UCSD-AML1 (cell line): ENCODE measurements at regions not wholly inside any gene's neighbourhood (a gene's known extent, or its start where the extent isn't known, plus 50 kb on each side); places are given as distances from the start of the nearest gene placed in this dataset.
A peak's percentile ranks its signal among the peaks of the same experiment; 100 is the strongest.
"Not testable (repeated sequence)": the region's sequence is repeated elsewhere in the genome, so short reads cannot be mapped to it uniquely, and the experiment has no call there.

Experiments
- DNase-seq: peaks from one replicate; lab custom pipeline; 2025; ENCODE audit not compliant: unreplicated experiment; lab: John Stamatoyannopoulos, UW

DNA sequence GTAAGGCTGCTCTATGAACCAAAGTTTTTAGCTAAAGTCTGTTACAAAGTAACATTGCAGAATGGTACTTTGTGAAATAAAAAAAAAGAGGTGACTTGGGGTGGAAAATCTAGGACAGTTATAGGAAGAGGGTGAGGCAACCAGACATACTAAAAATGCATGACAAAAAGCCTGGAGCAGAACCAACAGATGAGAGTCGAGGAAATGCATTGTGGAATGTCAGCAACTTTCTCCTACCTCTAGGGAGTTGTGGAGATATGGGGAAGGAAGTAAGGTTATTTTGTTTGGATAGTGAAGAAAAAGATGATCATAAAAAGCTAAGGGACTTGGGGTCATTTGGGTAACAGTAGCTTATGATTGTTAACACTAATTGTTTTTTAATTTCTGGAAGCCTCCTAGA, 295.6 kb downstream of the S1PR1 start:
- no peak for DNase-seq

DNA sequence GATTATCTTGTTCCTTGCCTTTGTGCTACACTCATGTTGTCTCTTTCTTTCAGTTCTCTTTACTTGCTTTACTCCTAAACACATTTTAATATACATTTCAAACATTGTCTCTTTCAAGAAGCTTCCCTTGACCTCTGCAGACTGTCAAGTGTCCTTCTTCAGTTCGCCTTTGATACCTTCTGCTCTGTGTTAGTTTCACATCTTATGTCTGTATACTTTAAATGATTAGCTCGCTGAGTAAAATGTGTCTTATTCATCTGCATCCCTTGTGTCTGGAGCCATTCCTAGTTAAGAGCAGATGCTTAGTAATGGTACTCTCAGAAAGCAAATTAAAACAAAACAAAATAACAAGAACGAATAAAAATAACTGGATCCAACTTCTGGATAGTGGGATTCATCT, 303.3 kb downstream of the S1PR1 start:
- no peak for DNase-seq

DNA sequence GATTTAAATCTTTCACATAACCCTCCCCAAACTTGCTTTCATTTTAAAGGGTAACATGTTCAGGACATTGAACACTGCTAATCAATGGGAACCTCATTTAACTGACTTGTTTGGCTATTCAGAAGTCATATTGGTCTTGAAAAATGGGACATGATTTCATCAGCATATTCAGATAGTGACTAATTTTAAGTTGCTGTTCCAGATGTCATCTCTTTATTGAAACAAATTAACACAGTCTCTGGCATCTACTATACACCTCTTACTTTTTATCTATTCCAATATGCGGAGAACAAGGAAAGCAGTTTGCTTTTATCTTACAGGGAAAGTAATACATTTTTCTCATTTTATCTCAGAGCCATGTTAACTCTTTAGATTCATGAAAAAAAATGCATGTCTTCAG, 310.1 kb downstream of the S1PR1 start:
- DNase-seq = no peak

DNA sequence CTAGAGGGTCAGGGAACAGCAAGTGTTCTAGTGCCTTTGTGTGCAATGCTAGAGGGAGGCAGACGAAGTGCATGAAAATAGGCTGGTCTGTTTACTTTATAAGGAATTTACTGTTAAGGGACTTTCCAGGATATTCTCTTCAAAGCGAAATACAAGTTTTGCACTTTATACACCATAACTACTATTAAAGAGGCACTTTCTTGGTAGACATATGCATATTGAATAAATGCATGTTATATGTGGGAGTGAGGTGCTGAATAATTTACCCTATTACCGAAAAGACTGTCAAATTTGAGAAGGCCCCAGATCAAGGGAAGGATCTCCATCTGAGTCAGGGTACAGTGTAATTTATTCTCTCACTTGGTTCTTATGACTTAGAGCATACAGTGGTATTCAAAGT, 310.5 kb downstream of the S1PR1 start:
- DNase-seq = no peak

DNA sequence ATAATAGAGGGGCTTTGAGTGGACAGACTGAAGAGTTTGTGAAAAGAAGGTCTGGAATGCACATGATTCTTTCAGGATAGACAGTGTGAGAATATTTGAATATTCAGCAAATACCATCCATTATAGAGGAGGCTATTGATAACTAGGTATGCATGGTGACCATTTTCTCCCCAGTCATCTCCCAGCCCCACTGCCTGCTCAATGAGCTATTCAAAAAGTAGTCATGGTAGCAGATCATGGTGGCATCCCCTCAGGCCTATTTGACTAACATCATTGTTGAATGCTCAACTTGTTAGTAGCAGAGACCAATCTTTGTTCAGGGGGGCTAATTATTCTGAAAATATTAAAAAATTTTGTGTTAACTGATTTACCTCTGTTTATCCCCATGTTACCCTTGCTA, 311.6 kb downstream of the S1PR1 start:
- no peak for DNase-seq

DNA sequence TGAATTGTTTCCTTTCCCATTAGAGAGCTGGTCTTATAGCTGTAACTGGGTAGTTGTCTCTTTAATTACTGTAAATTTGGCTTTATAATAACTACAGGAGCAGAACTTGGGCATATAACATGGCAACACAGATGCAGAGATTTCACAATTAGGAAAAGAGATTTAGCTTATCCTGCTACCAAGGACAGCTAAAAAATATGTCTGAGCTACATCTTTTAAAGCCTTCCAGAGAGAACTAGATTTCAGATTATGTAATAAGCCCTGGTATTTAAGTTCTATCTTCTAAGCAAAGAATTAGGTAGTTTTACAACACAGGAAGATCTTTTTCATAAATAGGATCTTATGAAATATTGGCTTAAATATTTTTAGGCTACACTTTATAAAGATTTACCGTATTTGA, 313.8 kb downstream of the S1PR1 start:
- no peak for DNase-seq

DNA sequence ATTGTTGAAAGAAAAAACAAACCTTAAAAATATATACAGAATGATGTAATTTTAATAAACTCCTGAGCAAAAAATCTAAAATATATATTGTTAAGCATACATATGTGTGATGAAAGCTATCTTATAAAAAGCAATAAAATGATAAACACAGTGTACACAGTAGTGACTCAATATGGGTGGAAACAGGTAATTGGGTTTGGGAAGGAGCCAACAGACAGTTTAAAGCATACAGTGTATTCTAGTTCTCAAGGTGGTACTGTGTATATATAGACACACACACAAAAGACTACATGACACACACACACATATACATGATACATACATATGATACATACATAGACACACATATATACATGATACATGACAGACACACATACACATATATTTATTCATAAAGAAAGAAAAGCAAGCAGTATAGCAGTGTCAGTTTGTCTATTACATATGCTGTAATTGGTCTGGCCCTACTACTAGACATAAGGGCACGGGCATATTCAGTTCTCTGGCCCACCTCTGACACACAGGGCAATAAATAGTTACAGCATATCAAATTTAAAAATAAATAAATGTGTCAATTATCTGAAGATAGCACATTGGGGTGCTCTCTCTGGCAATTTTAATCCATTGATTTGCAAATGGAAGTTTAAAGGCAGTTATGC, 330.2 kb downstream of the S1PR1 start:
- no peak for DNase-seq

DNA sequence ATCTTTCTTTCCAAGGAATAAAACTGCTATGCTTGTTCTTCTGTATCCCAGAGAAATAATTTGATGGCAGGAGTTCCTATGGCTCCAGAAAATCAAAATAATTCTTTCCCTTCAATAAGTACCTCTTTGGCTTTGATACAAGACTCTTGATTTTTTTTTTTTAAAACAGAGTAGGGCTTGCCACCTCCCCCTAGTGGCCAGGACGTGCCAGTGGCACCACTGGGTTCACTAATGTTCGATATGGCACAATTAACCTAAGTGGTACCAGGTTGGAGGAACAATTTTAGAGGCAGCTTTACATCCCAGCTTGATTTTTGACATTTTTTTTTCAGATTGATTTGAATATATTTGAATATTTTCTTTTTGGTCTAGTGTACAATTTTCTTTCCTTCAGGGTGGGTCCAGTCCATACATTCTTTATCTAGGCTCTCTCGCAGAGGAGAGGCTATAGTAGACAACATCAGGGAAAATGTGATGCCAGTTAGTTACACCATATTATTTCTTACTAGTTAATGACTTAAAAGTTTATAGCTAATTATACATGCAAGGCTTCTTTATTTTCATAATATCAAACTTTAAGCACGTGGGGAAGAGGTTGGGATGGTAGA, 330.9 kb downstream of the S1PR1 start:
- DNase-seq = peak; percentile 11

DNA sequence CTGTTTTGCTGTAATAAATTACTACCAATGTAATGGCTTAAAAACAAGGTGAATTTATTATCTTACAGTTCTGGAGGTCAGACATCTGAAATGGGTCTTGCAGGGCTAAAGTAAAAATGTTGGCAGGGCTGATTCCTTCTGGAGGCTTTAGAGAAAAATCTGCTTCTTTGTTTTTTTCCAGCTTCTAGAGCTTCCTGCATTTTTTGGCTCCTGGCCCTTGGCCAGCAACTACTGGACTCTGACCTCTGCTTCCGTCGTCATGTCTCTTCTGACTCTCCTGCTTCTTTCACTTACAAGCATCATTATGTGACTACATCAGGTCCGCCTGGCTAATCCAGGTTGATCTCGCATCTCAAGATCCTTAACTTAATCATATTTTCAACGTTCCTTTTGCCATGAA, 350.9 kb downstream of the S1PR1 start:
- no peak for DNase-seq

DNA sequence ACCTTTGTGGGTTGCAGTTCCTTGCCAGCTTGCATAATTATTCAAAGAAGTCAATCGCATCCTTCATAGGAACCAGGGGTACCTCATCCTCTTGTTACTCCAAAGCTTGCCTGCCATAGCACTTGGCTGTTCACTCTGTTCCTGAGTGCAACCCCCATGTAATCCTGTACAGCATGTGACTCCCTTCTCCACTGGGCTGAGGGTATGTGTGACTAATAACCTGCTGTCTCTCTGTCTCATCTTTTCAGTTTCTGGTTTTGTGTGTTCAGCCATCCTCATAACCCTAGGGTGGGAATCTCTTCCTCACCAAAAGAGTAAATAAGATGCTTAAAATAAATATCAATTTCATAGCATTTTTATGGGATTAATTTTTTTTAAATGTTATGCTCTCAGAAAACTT, 351.9 kb downstream of the S1PR1 start:
- no peak for DNase-seq

DNA sequence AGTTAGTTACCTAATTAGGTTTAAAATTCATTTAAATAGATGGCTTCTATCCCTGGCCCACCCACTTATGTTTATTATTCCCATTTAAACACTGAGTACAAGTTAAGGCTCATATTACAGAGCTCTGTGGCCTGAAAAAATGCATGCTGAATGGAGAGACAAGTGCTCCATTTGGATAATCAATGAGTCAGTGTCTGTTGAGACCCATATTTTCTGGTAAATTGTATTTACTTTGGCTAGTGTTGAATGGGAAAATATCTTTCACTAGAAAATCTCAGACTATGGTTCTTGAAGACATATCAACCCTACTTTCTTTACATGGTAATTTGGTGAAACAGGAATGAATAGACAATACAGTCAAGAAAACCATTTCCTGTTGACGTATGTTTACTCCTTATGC, 356.0 kb downstream of the S1PR1 start:
- DNase-seq = no peak

DNA sequence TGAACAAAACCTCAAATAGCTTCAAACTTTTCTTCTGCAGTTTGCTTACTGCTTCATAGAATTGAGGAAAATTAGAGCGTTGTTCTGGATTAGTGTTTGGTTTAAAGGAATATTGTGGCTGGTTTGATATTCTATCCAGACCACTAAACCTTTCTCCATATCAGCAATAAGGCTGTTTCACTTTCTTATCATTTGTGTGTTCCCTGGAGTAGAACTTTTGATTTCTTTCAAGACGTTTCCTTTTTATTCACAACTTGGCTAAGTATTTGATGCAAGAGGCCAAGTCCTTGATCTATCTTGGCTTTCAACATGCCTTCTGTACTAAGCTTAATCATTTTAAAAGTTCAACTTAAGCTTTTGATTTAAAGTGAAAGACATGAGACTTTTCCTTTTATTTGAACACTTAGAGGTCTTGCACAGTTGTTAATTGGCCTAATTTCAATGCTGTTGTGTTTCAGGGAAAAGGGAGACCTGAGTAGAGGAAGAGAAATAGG, 359.1 kb downstream of the S1PR1 start:
- DNase-seq = no peak

DNA sequence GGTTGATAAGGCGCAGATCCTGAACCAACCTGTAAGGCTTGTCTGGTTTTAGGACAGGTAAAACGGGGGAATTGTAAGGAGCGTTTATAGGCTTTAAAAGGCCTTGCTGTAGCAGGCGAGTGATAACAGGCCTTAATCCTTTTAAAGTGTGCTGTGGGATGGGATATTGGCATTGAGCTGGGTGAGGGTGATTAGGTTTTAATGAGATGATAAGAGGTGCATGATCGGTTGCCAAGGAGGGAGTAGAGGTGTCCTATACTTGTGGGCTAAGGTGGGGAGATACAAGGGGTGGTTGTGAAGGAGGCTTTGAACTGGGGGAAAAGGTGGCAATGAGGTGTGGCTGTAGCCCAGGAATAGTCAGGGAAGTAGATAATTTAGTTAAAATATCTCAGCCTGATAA, 363.8 kb downstream of the S1PR1 start:
- DNase-seq = not testable (repeated sequence)

DNA sequence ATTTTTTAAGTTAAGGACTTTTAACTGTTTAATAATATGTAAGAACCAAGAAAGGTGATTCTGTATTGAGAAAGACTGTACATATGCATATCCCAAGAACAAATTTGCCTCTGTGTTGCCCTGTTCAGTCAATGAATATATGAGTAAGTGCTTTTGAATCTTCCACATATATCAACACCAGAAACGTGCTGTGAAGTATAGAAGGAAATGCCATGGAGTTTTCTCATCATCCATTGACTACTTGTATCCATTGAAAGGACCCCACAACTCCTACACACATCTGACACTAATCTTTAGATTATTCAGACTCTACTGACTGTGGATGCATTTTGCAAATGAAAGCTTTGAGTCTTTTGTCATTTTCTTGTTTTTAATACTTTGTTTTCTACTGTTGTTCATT, 366.9 kb downstream of the S1PR1 start:
- no peak for DNase-seq

DNA sequence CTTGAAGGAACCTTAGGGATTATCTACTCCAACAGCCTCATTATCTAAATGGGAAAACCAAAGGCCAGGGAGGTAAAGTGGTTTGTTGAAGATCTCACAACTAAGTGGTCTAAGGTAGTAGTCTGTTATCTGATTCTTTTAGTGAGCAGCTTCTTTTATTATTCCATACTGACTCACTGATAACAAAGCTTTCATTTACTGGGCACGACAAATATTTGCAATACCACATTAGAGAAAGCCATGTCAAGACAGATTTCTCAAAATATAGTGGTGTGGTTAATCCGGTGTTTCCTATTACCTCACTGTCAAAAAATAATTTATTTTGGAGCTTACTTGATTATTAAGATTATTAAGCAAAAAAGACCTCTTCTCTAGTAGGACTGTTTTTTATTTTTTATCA, 369.1 kb downstream of the S1PR1 start:
- no peak for DNase-seq

DNA sequence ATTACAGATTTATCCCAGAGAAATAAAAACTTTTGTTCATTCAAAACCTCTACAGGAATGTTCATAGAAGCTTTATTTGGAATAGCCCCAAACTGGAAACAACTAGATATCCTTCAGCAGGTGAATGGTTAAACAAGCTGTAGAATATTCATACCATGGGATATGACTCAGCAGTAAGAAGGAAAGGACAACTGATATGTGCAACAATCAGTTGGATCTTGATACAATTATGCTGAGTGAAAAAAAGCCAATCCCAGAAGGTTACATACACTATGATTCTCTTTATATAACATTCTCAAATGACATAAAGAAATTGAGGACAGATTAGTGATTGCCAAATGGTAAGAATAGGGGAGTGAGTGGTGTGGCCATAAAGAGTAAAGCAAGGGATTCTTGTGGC, 376.7 kb downstream of the S1PR1 start:
- DNase-seq = no peak

DNA sequence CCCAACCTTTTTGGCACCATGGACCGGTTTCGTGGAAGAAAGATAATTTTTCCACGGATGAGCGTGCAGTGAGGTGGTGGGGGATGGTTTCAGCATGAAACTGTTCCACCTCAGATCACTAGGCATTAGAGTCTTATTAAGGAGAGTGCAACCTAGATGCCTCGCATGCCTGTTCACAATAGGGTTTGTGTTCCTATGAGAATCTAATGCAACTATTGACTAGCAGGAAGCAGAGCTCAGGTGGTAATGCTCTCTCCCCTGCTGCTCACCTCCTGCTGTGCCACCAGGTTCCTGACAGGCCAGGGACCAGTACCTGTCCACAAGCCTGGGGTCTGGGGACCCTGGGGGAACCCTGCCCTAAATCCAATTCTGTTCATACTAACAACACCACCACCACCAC, 377.8 kb downstream of the OLFM3 start:
- no peak for DNase-seq

DNA sequence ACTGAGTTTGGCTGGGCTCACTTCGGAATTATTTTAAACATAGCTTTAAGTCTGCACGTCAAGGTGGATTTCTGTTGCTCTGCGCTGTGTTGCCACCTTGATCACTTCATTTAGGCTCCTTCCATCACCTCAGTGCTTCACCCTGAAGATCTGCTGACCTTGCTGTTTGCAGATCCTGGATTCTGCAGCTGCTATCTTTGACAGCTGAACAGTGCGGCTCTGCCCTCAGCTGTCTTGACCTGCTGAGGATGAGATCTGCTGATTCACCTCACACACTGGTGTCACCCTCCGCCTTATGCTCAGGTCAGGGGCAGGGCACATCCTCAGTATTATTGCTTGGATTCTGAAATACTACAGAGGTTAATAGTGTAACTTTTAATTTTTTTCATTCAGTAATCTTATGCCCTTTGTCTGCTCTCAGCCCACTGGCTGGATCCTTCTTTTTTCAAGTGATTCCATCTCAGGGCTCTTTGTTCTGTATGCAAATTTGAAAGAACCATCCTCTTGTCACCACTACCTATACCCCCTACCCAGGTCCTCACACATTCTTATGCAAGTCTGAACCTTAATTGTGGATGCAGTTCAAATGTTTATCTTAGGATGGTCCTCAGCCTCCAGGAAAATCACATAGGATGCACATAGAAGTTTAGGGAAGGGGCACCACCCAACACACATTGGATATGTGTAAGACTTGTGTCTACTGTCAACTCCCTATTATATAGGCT, 364.0 kb downstream of the OLFM3 start:
- no peak for DNase-seq

DNA sequence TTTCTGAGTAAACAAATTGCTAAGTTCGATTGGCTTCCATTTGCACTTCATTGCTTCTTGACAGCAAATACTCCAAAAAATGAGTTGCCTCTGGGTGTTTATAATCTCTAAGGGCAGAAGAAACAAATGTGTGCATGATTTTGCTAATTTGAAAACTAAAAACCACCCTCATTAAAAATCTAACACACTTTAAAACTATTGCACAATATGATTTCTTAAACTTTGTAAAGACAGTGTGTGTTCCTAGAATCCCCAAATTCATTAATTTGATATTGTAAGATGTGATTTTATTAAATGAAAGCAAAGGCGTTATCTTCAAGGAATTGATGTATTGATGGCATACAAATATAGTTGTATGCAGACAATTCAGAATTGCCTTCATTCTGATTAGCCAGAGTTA, 350.9 kb downstream of the OLFM3 start:
- no peak for DNase-seq

DNA sequence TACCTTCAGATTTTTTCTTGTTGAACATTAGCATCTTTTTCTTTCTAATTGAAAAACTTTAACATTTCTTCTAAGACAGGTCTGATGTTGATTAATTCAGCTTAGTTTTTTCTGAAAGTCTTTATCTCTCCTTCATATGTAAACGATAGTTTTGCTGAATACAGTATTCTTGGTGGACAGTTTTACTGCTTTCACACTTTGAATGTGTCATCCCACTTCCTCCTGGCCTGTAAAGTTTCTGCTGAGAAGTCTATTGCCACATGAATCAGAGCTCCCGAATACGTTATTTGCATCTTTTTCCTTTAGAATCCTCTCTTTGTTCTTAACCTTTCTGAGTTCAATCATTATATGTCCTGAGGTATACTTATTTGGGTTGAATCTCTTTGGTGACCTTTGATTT, 344.2 kb downstream of the OLFM3 start:
- DNase-seq = no peak

DNA sequence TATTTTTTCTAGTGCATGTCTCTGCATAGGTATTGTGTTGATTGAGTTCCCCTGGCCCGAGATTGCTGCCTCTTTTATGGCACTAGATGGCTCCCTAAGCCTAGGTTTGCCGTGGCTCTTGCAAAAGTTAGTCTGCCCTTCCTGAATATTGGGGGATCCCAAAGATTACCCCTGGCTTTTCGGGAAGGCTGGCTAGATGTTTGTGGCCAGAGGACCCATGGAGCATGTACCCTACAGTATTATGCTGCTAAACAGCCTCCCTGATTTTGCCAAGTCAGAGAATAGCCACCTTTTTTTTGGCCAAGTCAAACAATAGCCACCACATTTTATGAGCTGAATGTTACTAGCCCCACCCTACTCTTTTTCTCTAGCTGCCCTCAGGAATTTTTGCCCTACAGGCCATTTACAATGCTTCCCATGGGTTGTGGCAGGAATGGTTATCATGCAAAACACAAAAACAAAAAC, 343.2 kb downstream of the OLFM3 start:
- peak; percentile 6 for DNase-seq

DNA sequence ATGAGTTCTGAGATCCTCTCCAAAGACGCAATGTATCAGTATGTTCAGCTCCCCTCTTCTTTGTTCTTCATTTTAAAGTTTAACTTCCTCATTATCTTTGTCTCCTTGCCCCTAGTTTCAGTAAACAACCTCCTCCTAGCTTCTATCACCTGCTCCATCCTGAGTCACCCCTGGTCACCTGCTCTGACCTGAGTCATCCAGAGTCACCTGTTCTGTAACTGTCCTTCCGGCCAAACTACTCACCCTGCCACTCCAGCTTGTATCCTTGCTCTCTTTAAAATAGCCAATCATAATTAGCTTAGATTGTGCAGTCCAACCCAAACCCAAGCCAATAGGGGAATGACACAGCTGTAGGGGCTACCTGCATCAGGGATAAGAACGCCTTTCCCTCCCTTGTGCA, 332.0 kb downstream of the OLFM3 start:
- no peak for DNase-seq
